GM13976 (cell line): ENCODE measurements at regions not wholly inside any gene's neighbourhood (a gene's known extent, or its start where the extent isn't known, plus 50 kb on each side); places are given as distances from the start of the nearest gene placed in this dataset.

ENCODE experiments used
- DNase-seq: peaks from one replicate; pipeline ENCODE4 v3.0.0; 2012; ENCODE audit warnings: low spot score
- CTCF ChIP-seq: IDR thresholded peaks from 2 replicates; pipeline ENCODE4 v1.5.1; 2012; ENCODE audit warnings: borderline replicate concordance, mild to moderate bottlenecking; ENCODE audit not compliant: insufficient read depth; ENCODE audit errors: extremely low read depth, missing control alignments, control extremely low read depth
- in situ Hi-C: fragments of 300-500 bp; cut with MboI; formaldehyde crosslinking; loops from one replicate; pipeline ENCODE4 v1.12.0; 2022; ENCODE audit warnings: low sequenced_read_pairs, mixed read lengths, inconsistent platforms; ENCODE audit not compliant: unreplicated experiment

DNA sequence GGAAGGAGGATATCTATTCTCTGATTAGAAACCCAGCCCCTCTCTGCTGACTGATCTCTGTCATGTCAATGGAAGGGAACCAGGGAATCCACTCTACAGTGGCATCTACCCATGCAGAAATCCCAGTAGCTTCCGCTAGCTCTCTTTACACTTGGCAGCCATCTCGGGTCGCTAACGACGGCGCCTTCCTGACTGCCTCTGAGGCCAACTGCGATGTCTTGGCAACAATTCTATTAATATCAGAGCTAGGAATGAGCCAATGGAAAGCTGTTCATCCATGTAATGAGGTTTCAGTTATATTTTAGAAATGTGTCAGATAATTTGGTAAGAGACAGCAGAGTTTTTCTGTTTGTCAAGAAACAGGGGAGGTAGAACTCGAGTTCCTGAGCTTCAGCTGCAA lies 67.6 kb upstream of the ATP10B start:
- no peak for DNase-seq
- in situ Hi-C loops = no loop called here
- no peak for TF ChIP-seq CTCF

DNA sequence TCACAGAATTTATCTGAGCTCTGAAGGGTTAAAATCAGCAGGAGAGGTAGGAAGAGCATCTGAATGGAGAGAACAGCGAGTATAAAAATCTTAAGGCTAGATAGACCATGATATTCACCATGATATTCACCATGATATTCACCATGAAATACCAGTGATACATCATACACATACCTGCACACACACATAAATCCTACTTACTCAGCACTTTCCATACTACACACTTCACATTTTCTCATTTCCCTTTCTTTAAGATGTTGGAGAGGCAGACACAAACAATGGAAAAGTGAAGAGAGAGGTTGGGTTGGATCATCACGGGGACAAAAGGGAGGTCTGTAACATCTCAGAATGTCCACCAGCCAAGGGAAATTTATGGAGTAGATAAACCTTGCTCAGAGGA lies 66.4 kb upstream of the ATP10B start:
- no peak for DNase-seq
- in situ Hi-C loops = no loop called here
- TF ChIP-seq CTCF = no peak

- no peak for TF ChIP-seq CTCF
- in situ Hi-C loops = no loop called here
Observed at GRCh38 chr5:160906090-160906489, 54.1 kb upstream of the ATP10B start.

GRCh38 chr5:160905285-160905684 lies 53.3 kb upstream of the ATP10B start:
- in situ Hi-C loops = no loop called here
- no peak for DNase-seq
- no peak for TF ChIP-seq CTCF

More at GRCh38 chr5:160906090-160906489, 54.1 kb upstream of the ATP10B start:
- DNase-seq = no peak

GRCh38 chr5:160904591-160904990 lies 52.6 kb upstream of the ATP10B start:
- DNase-seq = no peak
- in situ Hi-C loops = no loop called here
- TF ChIP-seq CTCF = no peak

DNA sequence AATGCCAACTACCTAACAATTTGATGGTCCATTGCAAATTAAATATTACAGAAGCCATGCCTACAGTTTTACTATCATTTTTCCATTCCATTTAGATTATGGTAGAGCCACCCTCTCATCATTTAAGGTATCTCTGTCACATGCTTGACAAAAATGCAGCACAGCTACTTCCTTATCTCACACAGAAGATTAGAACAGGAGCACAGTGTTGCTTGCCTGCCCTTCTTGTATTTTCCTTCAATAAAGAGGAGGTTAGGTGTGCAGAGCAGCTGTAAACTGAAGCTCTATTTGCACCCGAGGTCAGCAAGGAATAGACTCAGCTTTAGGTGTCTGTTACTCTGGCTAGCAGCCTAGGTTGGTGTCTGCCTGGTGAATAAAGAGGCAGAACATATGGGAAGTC lies 51.5 kb upstream of the ATP10B start:
- in situ Hi-C loops = no loop called here
- TF ChIP-seq CTCF = no peak
- DNase-seq = no peak

- in situ Hi-C loops = no loop called here
- no peak for TF ChIP-seq CTCF
- DNase-seq = no peak
Observed at GRCh38 chr5:160903076-160903475, 51.1 kb upstream of the ATP10B start.
